MCF 10A (cell line): ENCODE measurements at regions not wholly inside any gene's neighbourhood (a gene's known extent, or its start where the extent isn't known, plus 50 kb on each side); places are given as distances from the start of the nearest gene placed in this dataset.

Experiments used
- BruUV-seq: library from RNA; stranded (reverse); fragments of 400-500 nt; replicated peaks from 2 replicates; lab custom pipeline; 2021; lab: Mats Ljungman, UMichigan
- CTCF ChIA-PET: fragments of 300-600 bp; sonication (Branson Sonifier 250); formaldehyde crosslinking; extraction: SDS; loops from one replicate; lab custom pipeline; 2021; ENCODE audit warnings: antibody characterized with exemption, inconsistent platforms; lab: Yijun Ruan, JAX
- POLR2A ChIA-PET: fragments of 300-600, 350-650 bp; sonication (Branson Sonifier 250); formaldehyde crosslinking; extraction: SDS; loops from one replicate; lab custom pipeline; 2020; ENCODE audit warnings: antibody characterized with exemption, inconsistent platforms; lab: Yijun Ruan, JAX
- DNase-seq: peaks from one replicate; pipeline ENCODE4 v3.0.0-alpha.2; 2018; ENCODE audit not compliant: unreplicated experiment
- H3K27ac Mint-ChIP-seq: one replicate; pipeline ENCODE4 v1.8.0; 2022; ENCODE audit warnings: mild to moderate bottlenecking, low read depth, mixed read lengths; ENCODE audit not compliant: unreplicated experiment
- H3K27me3 Mint-ChIP-seq: one replicate; pipeline ENCODE4 v1.8.0; 2022; ENCODE audit warnings: mixed read lengths; ENCODE audit not compliant: insufficient read depth, unreplicated experiment
- H3K36me3 Mint-ChIP-seq: one replicate; pipeline ENCODE4 v1.8.0; 2022; ENCODE audit warnings: mild to moderate bottlenecking, moderate library complexity, mixed read lengths; ENCODE audit not compliant: insufficient read depth, unreplicated experiment
- H3K4me1 Mint-ChIP-seq: one replicate; pipeline ENCODE4 v1.8.0; 2022; ENCODE audit warnings: mixed read lengths; ENCODE audit not compliant: insufficient read depth, unreplicated experiment
- H3K4me3 Mint-ChIP-seq: one replicate; pipeline ENCODE4 v1.8.0; 2022; ENCODE audit warnings: mild to moderate bottlenecking, moderate library complexity, mixed read lengths; ENCODE audit not compliant: unreplicated experiment
- H3K9me3 Mint-ChIP-seq: one replicate; pipeline ENCODE4 v1.8.0; 2022; ENCODE audit warnings: mixed read lengths; ENCODE audit not compliant: unreplicated experiment
- CTCF ChIP-seq: fragments of 200-600 bp; IDR thresholded peaks from one replicate; pipeline ENCODE4 v1.8.0; 2022; ENCODE audit warnings: antibody characterized with exemption, mild to moderate bottlenecking; ENCODE audit not compliant: unreplicated experiment
- intact Hi-C: fragments of 100-400 bp; cut with micrococcal nuclease; formaldehyde crosslinking; loops from 2 replicates; pipeline ENCODE4 v1.14.1; 2022

GRCh38 chr5:34552686-34553085 is 103.4 kb upstream of the RAI14 start:
- ChIA-PET CTCF (no interaction called here), POLR2A (no interaction called here)
- Mint-ChIP-seq H3K27ac (no peak overlapping the region), H3K36me3 (no peaks in the 10 kb centered on the region), H3K4me1 (no peaks in the 10 kb centered on the region), H3K9me3 (no peaks in the 10 kb centered on the region), H3K27me3 (no peaks in the 10 kb centered on the region), H3K4me3 (no peak overlapping the region)
- no peak for TF ChIP-seq CTCF
- no peak for DNase-seq
- no TSS peak for BruUV-seq
- intact Hi-C loops, result no loop called here

GRCh38 chr5:34553581-34553980 is 102.5 kb upstream of the RAI14 start:
- Mint-ChIP-seq H3K4me3 (no peak overlapping the region), H3K9me3 (no peaks in the 10 kb centered on the region), H3K27me3 (no peaks in the 10 kb centered on the region), H3K27ac (no peak overlapping the region), H3K36me3 (no peaks in the 10 kb centered on the region), H3K4me1 (no peaks in the 10 kb centered on the region)
- ChIA-PET POLR2A (interaction anchor here (0.9 kb wide), 1 partner anchor 24 kb away, joined by 4 read pairs; no protein-coding TSS in a partner anchor), CTCF (interaction anchor here (0.6 kb wide), 1 partner anchor 15 kb away, joined by 3 read pairs; no protein-coding TSS in a partner anchor)
- no peak for DNase-seq
- no peak for TF ChIP-seq CTCF
- no TSS peak for BruUV-seq
- intact Hi-C loops, result no loop called here

- Mint-ChIP-seq H3K27ac (no peak overlapping the region), H3K9me3 (no peaks in the 10 kb centered on the region), H3K36me3 (no peaks in the 10 kb centered on the region), H3K4me1 (no peaks in the 10 kb centered on the region), H3K27me3 (no peaks in the 10 kb centered on the region), H3K4me3 (no peak overlapping the region)
- ChIA-PET POLR2A (no interaction called here), CTCF (interaction anchor here (1.4 kb wide), 1 partner anchor 17 kb away, joined by 3 read pairs; no protein-coding TSS in a partner anchor)
- no peak for TF ChIP-seq CTCF
- no peak for DNase-seq
- intact Hi-C loops, result no loop called here
- BruUV-seq, result no TSS peak
Observed at GRCh38 chr5:34554641-34555040, 101.5 kb upstream of the RAI14 start.

GRCh38 chr5:34555699-34556508 is 100.2 kb upstream of the RAI14 start:
- Mint-ChIP-seq H3K36me3 (no peaks in the 10 kb centered on the region), H3K27ac (no peak overlapping the region), H3K9me3 (no peaks in the 10 kb centered on the region), H3K27me3 (no peaks in the 10 kb centered on the region), H3K4me3 (no peak overlapping the region), H3K4me1 (no peaks in the 10 kb centered on the region)
- intact Hi-C loops, result no loop called here
- no TSS peak for BruUV-seq
- no peak for DNase-seq
- no peak for TF ChIP-seq CTCF
- POLR2A ChIA-PET, result interaction anchor here (0.6 kb wide), 1 partner anchor 70 kb away, joined by 3 read pairs; no protein-coding TSS in a partner anchor
- CTCF ChIA-PET, result interaction anchor here (0.8 to 1.6 kb wide), 4 partner anchors 10 to 342 kb away, joined by 3 to 7 read pairs (median 3); no protein-coding TSS in a partner anchor
